Ascending aorta (tissue), 2 donors: ENCODE measurements at regions not wholly inside any gene's neighbourhood (a gene's known extent, or its start where the extent isn't known, plus 50 kb on each side); places are given as distances from the start of the nearest gene placed in this dataset.

Source experiments
- DNase-seq, 2 donors: peaks; one replicate each; pipeline ENCODE4 v3.0.0-alpha.2; 2019; ENCODE audit warnings: low spot score in 2 of 2
- H3K27ac ChIP-seq, 2 donors: fragments of 200-600 bp; sonication (generic); one replicate each; pipeline ENCODE4 v1.5.1; 2016 to 2017; ENCODE audit warnings: mild to moderate bottlenecking in 1 of 2
- H3K27me3 ChIP-seq: fragments of 200-600 bp; sonication (generic); one replicate; pipeline ENCODE4 v1.5.1; 2017
- H3K36me3 ChIP-seq, 2 donors: fragments of 200-600 bp; sonication (generic); one replicate each; pipeline ENCODE4 v1.5.1; 2016
- H3K4me1 ChIP-seq, 2 donors: fragments of 200-600 bp; sonication (generic); one replicate each; pipeline ENCODE4 v1.5.1; 2016 to 2017; ENCODE audit warnings: mild to moderate bottlenecking in 1 of 2
- H3K4me3 ChIP-seq, 2 donors: fragments of 200-600 bp; sonication (generic); one replicate each; pipeline ENCODE4 v1.5.1; 2016 to 2017; ENCODE audit warnings: mild to moderate bottlenecking in 1 of 2
- H3K9me3 ChIP-seq, 2 donors: fragments of 200-600 bp; sonication (generic); one replicate each; pipeline ENCODE4 v1.5.1; 2016
- intact Hi-C: fragments of 100-400 bp; cut with DNase I; formaldehyde crosslinking; loops from one replicate; pipeline ENCODE4 v1.15.1; 2023
- TF ChIP-seq, protein P1 (sequence below), 3 experiments: fragments of 200-600 bp in 2 of 3; fragments of 450-650 bp in 1 of 3; sonication (generic) in 2 of 3; IDR thresholded peaks; one replicate each; pipeline ENCODE4 v1.5.1; 2016 to 2019; ENCODE audit warnings: antibody characterized with exemption in 3 of 3, mild to moderate bottlenecking in 1 of 3, moderate library complexity in 1 of 3

GRCh38 chr4:148958317-148958716 lies 516.1 kb upstream of the NR3C2 start:
- H3K4me1 ChIP-seq, result no peaks in the 10 kb centered on the region
- H3K9me3 ChIP-seq, result no peaks in the 10 kb centered on the region
- no peak overlapping the region for H3K27ac ChIP-seq
- no peaks in the 10 kb centered on the region for H3K27me3 ChIP-seq
- no peaks in the 10 kb centered on the region for H3K36me3 ChIP-seq
- intact Hi-C loops, result no loop called here
- TF ChIP-seq, protein P1, sequence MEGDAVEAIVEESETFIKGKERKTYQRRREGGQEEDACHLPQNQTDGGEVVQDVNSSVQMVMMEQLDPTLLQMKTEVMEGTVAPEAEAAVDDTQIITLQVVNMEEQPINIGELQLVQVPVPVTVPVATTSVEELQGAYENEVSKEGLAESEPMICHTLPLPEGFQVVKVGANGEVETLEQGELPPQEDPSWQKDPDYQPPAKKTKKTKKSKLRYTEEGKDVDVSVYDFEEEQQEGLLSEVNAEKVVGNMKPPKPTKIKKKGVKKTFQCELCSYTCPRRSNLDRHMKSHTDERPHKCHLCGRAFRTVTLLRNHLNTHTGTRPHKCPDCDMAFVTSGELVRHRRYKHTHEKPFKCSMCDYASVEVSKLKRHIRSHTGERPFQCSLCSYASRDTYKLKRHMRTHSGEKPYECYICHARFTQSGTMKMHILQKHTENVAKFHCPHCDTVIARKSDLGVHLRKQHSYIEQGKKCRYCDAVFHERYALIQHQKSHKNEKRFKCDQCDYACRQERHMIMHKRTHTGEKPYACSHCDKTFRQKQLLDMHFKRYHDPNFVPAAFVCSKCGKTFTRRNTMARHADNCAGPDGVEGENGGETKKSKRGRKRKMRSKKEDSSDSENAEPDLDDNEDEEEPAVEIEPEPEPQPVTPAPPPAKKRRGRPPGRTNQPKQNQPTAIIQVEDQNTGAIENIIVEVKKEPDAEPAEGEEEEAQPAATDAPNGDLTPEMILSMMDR (IDR thresholded peaks at IDR 0.05), result no peak
- no peak for DNase-seq
- H3K4me3 ChIP-seq, result no peak overlapping the region

GRCh38 chr4:148955564-148956297 lies 513.5 kb upstream of the NR3C2 start:
- no peak for DNase-seq
- Histone ChIP-seq H3K4me1 (no peaks in the 10 kb centered on the region), H3K27me3 (no peaks in the 10 kb centered on the region), H3K4me3 (no peak overlapping the region), H3K27ac (no peak overlapping the region), H3K9me3 (no peaks in the 10 kb centered on the region), H3K36me3 (no peaks in the 10 kb centered on the region)
- TF ChIP-seq, protein P1 (IDR thresholded peaks at IDR 0.05), result no peak
- intact Hi-C loops, result no loop called here

GRCh38 chr4:148954011-148954749 lies 512.0 kb upstream of the NR3C2 start:
- Histone ChIP-seq H3K9me3 (no peaks in the 10 kb centered on the region), H3K36me3 (no peaks in the 10 kb centered on the region), H3K27me3 (no peaks in the 10 kb centered on the region), H3K4me1 (no peaks in the 10 kb centered on the region), H3K27ac (no peak overlapping the region), H3K4me3 (no peak overlapping the region)
- DNase-seq, result no peak
- TF ChIP-seq, protein P1 (IDR thresholded peaks at IDR 0.05), result no peak
- intact Hi-C loops, result no loop called here

DNA sequence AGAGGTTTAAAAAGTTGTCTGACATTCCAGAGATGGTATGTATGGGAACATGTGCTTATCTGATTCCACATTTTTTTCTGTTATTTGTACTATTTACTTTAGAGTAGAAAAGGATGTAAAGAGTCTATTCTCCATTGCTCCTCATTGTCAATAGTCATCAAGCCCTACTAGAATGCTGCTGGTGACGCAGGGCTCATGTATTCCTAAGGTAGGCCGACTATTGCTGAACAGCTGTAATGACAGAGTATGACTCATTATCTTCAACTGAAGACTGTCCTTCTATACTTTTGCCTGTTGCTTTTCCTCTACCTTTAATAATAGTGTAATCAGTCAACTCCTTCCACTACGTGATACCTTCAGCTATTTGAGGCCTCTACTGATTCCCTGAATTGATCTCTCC lies 509.1 kb upstream of the NR3C2 start:
- TF ChIP-seq, protein P1 (IDR thresholded peaks at IDR 0.05), result no peak
- DNase-seq, result no peak
- Histone ChIP-seq H3K4me1 (no peaks in the 10 kb centered on the region), H3K27ac (no peak overlapping the region), H3K9me3 (no peaks in the 10 kb centered on the region), H3K4me3 (no peak overlapping the region), H3K27me3 (no peaks in the 10 kb centered on the region), H3K36me3 (no peaks in the 10 kb centered on the region)
- intact Hi-C loops, result no loop called here

GRCh38 chr4:148946271-148946670 lies 504.1 kb upstream of the NR3C2 start:
- DNase-seq, result no peak
- intact Hi-C loops, result no loop called here
- no peaks in the 10 kb centered on the region for H3K9me3 ChIP-seq
- no peak overlapping the region for H3K4me3 ChIP-seq
- no peak overlapping the region for H3K27ac ChIP-seq
- H3K27me3 ChIP-seq, result no peaks in the 10 kb centered on the region
- H3K36me3 ChIP-seq, result no peaks in the 10 kb centered on the region
- H3K4me1 ChIP-seq, result no peaks in the 10 kb centered on the region
- TF ChIP-seq, protein P1 (IDR thresholded peaks at IDR 0.05), result no peak
